Loucy (cell line): ENCODE measurements at regions not wholly inside any gene's neighbourhood (a gene's known extent, or its start where the extent isn't known, plus 50 kb on each side); places are given as distances from the start of the nearest gene placed in this dataset.

Experiments used
- EZH2phosphoT487 ChIP-seq: fragments of 200-600 bp; IDR thresholded peaks from 2 replicates; pipeline ENCODE4 v1.6.1; 2018; ENCODE audit warnings: antibody characterized with exemption, mild to moderate bottlenecking, moderate library complexity, borderline replicate concordance
- TF ChIP-seq, protein P1 (sequence below): fragments of 200-600 bp; sonication (generic); conservative IDR thresholded peaks from 2 replicates; pipeline ENCODE4 v1.5.1; 2014; ENCODE audit warnings: mild to moderate bottlenecking, antibody characterized with exemption, low read length

DNA sequence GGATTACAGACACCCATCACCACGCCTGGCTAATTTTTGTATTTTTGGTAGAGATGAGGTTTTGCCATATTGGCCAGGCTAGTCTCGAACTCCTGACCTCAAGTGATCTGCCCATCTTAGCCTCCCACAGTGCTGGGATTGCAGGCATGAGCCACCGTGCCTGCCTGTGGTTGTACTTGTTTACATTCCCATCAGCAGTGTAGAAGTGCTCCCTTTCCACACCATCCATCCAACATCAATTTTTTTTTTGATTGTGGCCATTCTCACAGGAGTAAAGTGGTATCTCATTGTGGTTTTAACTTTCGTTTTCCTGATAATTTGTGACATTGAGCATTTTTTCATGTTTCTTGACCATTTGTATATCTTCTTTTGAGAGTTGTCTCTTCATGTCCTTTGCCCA lies 1019.4 kb upstream of the SLC10A2 start:
- TF ChIP-seq, protein P1, sequence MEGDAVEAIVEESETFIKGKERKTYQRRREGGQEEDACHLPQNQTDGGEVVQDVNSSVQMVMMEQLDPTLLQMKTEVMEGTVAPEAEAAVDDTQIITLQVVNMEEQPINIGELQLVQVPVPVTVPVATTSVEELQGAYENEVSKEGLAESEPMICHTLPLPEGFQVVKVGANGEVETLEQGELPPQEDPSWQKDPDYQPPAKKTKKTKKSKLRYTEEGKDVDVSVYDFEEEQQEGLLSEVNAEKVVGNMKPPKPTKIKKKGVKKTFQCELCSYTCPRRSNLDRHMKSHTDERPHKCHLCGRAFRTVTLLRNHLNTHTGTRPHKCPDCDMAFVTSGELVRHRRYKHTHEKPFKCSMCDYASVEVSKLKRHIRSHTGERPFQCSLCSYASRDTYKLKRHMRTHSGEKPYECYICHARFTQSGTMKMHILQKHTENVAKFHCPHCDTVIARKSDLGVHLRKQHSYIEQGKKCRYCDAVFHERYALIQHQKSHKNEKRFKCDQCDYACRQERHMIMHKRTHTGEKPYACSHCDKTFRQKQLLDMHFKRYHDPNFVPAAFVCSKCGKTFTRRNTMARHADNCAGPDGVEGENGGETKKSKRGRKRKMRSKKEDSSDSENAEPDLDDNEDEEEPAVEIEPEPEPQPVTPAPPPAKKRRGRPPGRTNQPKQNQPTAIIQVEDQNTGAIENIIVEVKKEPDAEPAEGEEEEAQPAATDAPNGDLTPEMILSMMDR = no peak
- no peak for TF ChIP-seq EZH2phosphoT487
